Dermis microvascular lymphatic vessel endothelial cell (primary cell): ENCODE measurements at regions not wholly inside any gene's neighbourhood (a gene's known extent, or its start where the extent isn't known, plus 50 kb on each side); places are given as distances from the start of the nearest gene placed in this dataset.
A peak's percentile ranks its signal among the peaks of the same experiment; 100 is the strongest.
"Not testable (repeated sequence)": the region's sequence is repeated elsewhere in the genome, so short reads cannot be mapped to it uniquely, and the experiment has no call there.

Experiments
- DNase-seq, 2 donors: peaks; one replicate each; pipeline versions ENCODE4 v3.0.0 to v3.0.0-alpha.2; 2010; ENCODE audit warnings: low read depth in 2 of 2

DNA sequence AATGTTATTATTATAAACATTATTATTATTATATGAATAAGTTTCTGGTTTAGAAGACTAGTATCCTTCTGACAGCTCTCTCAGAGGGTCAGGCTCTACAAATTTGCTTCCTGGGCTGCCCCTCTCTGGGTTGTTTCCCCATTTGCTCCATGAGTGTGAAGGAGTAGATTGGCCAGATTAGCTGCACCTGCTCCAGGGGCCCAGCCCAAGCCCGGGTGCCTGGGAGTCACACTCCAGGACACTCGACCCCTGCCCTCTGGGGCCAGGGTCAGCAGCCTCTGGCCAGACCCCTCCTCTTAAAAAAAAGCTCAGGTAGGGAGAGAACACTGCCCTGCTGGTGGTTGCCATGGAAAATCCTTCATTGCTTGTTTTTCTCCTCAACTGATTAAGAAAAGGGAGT lies 169.0 kb upstream of the FOXD4L5 start:
- not testable (repeated sequence) for DNase-seq

DNA sequence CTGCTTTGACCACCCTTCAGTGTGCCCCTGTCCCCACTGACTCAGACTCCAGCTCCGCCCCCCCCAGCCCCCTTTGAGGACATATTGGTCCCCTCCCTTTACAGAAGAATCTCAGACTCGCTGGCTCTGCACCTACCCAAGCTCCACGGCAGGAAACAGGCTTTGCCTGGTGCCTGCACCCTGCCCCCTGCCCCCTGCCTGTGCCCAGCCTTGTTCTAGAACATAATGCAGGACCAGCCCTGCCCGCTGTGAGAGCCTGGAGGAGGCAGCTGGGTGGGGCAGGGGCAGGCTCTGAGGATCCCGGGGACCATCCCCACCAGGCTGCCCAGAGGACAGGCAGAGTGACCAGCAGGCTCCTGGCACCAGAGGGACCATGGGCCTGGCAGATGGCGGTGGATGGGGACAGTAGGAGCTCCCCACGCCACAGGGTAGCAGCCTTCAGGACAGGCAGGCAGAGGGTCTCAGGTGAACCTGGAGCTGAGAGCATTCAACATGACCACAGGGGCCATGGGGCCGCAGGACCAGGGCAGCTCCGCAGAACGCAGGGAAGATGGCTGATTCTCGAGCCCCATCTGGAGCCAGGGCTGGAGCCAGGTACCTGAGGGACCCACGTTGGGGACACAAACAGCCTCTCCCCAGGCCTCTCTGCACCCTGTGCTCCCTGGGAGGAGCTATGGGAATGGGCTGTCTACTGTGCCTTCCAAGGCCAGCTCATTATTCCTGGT lies 165.0 kb upstream of the FOXD4L5 start:
- DNase-seq, result not testable (repeated sequence)

DNA sequence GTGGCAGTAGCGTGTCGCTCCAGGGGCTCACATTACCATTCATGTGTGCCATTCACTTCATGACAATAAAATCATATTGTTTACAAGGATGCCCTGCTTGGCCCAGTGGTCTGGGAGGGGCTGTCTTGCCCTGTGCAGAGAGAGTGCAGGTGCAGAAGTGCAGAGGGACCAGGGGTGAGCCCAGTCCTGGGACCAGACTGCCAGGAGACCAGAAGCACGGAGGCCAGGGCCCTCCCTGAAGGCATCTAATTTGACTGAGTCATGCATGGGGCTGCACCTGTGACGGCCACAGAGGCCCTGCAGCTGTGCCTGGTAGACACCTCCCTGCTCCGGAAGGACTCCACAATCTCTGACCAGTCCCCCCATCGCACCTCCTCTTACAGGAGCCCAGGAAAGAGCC lies 164.4 kb upstream of the FOXD4L5 start:
- no peak for DNase-seq

DNA sequence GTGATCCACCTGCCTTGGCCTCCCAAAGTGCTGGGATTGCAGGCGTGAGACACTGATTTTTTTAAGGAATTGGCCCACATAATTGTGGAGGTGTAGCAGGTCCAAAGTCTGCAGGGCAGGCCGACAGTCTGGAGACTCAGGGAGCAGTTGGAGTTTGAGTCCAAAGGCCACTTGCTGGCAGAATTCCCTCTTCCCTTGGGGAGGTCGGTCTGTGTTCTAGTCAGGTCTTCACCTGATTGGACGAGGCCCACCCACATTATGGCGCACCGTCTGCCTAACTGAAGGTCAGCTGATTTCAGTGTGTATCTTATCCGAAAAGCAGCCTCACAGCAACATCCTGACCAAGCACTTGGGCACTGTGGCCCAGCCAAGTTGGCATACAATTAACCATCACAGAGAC lies 162.1 kb upstream of the FOXD4L5 start:
- not testable (repeated sequence) for DNase-seq

DNA sequence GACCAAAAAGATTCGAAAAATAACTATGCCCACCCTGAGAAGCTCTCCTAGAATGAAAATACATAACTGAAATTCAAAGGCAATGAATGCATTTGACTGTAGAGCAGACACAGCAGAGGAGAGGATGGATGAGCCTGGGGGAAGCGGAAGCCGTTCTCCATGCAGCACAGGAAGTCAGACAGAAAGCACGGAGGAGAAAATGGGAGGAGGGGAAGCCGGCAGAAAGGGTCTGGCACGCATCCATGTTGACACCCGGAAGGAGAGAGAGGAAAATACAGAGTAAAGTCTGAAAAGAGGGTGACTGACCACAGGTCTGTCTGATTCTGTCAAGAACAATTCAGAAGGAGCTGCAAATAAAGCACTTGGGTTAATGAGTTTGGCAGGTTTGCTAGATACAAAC lies 161.0 kb upstream of the FOXD4L5 start:
- DNase-seq, result not testable (repeated sequence)

DNA sequence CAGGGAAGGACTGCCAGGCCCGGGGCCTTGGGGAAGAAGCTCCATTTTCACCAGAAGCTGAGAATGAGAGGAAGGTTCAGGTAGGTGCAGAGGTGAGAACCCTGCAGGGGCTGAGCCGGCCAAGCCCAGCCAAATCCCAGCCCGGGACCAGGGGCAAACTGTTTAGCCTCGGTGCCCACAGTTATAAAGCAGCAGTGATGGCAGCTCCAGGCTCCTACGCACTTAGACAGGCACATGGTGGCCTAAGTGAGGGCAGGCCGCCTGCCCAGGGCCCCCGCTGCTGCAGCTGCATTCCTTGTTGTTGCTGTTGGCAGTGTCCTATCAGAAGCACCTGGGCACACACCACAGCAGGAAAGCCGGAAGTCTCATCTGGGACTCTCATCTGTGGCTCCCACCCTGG lies 159.9 kb upstream of the FOXD4L5 start:
- no peak for DNase-seq

DNA sequence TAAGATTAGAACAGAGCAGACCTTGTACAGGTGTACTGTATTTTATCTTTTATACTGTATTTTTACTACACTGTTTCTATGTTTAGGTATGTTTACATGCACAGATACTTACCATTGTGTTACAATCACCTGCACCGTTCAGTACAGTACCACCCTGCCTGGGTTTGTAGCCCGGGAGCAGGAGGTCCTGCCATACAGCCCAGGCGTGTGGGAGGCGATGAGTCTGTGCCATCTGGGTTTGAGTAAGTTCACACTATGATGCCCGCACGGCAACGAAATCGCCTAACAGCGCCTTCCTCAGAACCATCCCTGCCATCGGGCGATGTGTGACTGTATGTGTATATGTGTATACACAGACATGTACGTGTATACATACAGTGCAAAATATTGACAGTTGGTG lies 157.1 kb upstream of the FOXD4L5 start:
- not testable (repeated sequence) for DNase-seq

DNA sequence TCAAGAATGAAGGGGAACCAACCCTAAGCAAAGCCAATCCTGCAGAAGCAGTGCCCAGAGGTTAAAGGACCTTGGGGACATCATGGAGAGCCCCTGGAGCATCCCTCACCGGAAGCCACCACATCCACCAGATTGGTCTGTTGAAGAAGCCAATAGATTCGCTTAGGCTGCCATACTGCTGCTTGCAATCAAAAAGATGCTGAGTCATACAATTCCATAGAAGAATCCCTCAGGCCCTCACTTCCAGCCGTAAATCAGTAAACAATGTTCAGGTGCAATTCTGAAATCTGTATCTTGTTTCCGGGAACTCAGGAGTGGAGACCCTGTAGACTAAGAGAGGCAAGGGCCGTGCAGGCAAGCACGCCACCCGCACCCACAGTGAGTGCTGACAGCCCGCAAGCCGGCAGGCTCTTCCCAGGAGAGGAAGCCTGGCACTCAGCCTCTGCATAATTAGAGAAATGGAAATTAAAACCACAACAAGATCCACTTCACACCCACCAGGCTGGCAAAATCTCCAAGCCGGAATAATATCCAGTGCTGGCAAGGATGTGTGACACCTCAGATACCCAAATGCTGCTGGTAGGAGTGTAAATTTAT lies 156.4 kb upstream of the FOXD4L5 start:
- not testable (repeated sequence) for DNase-seq

DNA sequence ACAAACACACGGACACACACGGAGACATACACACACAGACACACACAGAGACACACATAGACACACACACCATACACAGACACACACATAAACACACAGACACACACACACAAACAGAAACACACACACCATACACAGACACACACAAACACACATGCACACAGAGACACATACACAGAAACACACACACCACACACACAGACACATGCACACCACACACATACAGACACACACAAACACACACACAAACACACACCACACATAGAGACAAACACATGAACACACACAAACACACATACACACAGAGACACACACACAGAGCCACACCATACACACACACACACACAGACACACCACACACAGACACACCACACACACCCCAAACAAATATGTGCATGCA lies 152.7 kb upstream of the FOXD4L5 start:
- DNase-seq, result no peak

DNA sequence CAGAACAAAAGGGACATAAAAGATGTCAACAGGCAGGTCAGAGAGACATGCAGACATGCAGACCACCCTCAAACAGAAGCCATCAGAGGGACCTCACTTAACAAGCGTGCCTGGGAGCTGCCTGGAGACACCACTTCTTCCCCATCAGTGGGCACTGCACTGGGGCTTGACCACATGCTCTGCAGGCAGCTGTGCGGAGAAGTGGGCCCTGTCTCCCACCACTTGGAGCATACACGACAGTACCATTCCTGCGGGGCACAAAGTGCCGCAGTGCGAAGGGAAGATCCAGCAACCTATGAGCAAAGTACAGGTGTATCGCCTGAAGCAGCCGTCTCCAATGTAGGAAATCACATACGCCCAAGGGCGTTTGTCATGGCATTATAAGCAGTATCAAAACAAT lies 150.5 kb upstream of the FOXD4L5 start:
- no peak for DNase-seq

DNA sequence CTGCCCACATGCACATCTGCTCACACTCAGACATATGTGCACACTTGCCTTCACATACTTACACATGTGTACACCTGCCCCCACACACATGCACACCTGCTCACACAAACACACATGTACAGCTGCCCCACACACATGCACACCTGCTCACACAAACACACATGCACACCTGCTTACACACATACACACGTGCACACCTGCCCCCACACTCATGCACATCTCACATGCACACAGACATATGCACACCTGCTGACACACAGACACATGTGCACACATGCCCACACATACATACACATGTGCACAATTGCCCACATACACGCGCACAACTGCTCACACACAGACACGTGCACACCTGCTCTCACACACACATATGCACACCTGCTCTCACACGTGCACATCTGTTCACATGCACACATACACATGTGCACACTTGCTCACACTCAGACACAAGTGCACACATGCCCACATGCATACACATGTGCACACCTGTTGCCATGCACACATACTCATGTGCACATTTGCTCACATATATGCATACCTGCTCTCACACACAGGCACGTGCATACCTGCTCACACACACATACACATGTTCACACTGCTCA lies 147.8 kb upstream of the FOXD4L5 start:
- DNase-seq, result no peak

DNA sequence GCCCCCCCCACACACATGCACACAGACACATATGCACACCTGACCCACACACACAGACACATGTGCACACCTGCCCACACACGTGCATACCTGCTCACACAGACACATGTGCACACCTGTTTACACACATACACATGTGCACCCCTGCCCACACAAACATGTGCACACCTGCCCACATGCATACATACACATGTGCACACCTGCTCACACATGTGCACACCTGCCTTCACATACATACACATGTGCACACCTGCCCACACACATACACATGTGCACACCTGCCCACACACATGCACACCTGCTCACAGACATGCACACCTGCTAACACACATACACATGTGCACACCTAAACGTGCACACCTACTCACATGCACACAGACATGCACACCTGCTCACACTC lies 147.0 kb upstream of the FOXD4L5 start:
- DNase-seq, result no peak

DNA sequence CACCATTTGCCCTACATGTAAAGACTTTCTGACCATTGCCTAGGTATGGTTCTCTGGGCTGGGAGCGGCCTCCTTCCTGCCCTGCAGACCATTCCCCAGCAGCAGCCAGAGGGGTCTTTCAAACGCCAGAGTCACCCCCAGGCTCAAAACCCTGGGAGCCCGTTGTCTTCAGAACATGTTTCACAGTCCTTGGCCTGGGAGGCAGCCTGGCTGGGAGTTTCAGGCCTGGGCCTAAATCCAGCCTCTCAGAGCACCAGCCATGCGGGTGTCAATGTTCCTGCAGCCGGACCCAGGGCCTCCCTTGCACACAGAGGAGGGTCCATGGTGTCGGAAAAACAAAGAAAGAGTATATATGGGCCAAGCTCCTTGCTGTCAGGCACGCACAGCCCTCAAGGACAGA lies 145.2 kb upstream of the FOXD4L5 start:
- no peak for DNase-seq

DNA sequence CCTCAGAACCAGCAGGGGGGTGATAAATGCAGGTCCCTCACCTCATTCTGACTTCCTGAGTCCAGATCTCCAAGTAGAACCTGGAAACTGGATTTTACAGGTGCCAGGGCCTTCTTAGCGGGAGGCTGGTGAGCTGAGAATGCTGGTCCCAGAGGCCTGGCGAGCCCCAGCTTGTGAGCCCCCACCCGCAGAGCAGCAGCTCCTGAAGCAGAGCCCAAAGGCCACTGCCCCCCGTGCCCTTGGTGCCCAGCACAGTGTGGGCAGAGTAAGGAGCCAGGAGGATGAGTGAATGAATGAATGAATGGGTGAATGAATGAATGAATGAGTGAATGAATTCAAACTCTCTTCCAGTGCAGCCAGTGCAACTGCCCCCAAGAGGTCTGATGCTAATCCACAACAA lies 142.4 kb upstream of the FOXD4L5 start:
- not testable (repeated sequence) for DNase-seq

DNA sequence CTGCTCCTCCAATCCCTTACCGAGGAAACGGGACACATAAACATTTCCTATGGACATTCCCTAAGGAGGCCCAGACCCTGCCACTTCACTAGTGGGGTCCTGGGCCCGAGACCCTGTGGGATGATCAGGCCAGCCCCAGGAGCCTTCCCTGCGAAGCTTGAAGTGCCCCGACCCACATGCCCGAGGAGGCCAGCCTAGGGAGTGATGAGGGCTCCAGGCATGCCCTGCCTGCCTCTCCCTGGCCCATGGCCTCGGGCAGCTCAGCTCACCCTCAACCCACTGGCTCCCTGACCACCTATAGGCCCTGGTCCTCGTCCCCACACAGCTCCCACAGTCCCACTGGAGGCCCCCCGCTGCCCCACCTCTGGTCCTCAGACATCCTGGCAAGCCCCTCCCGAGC lies 141.8 kb upstream of the FOXD4L5 start:
- not testable (repeated sequence) for DNase-seq

DNA sequence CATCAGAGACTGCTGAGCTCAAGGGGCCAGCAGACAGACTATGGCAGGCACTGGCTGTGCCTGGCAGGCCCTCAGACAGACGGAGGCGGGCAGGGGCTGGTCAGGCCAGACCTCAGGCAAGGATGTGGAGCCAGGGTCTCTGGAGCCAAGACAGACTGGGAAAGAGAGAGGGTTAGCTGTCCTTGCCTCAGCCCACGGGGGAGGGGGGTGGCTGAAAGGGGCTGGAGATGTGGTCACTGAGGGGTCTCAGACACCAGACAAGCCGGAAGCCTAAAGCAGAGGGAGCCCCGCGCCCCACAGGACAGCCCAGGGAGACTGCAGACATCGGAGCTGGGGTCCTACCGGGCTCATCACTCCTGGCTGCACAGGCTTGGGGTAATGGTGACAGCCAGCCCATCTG lies 141.2 kb upstream of the FOXD4L5 start:
- no peak for DNase-seq

DNA sequence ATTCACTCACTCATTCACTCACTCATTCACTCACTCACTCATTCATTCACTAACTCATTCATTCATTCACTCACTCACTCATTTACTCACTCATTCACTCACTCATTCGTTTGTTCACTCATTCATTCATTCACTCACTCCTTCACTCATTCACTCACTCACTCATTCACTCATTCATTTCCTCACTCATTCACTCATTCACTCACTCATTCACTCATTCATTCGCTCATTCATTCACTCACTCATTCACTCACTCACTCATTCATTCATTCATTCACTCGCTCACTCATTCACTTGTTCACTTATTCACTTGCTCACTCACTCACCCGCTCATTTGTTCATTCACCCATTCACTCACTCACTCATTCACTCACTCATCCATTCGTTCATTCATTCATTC lies 140.2 kb upstream of the FOXD4L5 start:
- peak in 1 of 2 donors; percentile 5 for DNase-seq

DNA sequence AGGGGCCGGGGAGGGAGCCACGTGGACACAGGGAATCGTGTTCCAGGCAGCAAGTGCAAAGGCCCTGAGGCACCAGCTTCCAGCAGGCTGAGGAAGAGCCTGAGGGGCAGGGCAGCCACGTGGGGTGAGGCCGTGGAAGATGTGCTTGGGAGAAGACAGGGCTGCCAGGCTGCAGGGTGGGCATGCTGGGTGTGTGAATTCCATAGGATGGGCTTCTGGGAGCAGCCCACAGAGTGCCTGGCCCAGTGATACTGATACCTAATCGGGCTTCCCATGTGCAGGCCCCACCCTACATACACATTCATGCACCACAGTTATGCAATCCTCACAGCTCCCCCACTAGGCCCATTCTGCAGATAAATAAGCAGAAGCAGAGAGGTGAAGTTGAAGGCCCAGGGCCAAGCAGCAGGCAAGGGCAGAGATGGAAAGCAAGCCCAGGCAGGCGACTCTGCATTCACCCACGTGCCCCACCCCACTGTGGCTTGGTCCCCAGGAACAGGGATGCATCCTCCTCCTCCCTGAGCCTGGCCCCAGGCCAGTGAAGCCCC lies 139.5 kb upstream of the FOXD4L5 start:
- DNase-seq, result not testable (repeated sequence)

DNA sequence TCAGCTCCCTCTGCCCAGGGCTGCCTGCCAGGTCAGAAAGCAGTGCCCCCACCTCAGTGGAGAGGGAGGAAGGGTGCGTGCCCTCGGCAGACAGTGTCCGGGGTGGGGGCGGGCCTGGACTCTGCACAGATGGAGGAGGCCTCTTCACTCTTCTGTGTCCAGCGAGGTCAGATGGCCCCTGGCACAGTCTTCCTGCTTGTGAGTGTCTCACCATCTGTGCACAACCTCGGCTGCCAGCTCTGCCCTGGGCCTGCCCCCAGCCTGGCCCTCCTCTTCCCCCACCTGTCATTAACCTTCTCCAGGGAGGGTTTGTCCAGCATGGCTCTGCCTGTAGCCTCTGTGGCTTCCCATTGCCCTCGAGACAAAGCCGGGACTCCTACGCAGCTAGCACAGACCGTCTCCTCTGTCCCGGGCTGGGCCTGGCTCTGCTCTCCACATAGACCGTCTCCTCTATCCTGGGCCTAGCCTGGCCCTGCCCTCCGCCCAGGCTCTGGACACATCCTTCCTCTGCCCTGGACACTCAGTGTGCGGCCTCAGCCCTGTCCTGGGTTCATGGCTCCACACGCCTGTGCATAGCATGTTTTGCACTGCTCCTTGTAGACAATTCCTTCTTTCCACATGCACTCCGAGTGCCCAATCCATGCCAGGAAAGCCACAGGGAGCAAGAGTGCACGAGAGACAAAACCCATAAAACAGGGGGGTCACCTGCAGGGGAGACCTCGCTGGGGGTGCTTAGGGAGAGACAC lies 138.9 kb upstream of the FOXD4L5 start:
- DNase-seq, result not testable (repeated sequence)

DNA sequence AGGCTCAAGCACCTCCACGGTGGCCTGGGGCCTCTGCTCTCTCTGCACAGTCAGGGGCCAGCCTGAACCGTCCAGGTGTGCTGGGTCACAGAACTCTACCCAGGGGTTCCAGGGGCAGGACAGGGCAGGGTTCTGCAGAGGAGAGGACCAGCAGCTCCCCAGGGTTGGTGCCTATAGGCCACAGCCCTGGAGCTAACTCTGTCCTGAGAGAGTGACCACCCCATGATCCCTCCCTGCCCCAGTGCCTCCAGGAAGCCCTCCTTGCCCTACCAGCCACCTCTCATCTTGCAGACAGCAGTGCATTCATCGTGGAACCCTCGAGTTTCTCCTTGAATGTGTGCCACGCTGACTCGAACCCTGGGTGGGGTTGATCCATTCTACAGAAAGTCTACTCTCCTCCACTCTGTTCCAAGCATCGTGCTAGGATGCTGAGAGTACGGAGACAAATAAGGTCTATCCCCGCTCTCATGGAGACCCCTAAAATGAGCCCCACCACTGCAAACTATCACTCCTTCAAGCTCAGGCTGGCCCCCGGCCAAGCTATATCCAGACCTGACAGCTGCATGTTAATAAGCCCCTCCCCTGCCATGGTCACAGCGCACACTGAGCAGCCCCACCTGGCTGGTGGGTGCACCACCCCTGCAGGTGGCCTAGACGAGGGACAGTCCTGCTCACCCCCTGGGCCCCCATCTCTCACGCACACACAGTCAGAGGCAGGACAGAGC lies 138.1 kb upstream of the FOXD4L5 start:
- not testable (repeated sequence) for DNase-seq

DNA sequence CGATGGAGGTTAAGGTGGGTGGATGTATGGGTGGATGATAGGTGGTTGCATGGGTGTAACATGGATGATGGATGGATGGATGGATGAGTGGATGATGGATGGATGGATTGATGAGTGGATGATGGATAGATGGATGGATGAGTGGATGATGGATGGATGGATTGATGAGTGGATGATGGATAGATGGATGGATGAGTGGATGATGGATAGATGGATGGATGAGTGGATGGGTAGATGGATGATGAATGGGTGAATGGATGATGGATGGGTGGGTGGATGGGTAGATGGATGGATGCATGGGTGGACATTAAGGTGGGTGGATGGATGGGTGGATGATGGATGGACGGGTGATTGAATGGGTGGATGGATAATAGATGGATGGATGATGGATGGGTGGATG lies 136.5 kb upstream of the FOXD4L5 start:
- DNase-seq, result not testable (repeated sequence)
